HG03159 (cell line): ENCODE measurements at regions not wholly inside any gene's neighbourhood (a gene's known extent, or its start where the extent isn't known, plus 50 kb on each side); places are given as distances from the start of the nearest gene placed in this dataset.

ENCODE experiments used
- ATAC-seq: cut with Tn5 transposase; IDR thresholded peaks from one replicate; pipeline ENCODE4 v1.9.1; 2021; ENCODE audit warnings: mild to moderate bottlenecking, moderate library complexity; ENCODE audit not compliant: unreplicated experiment

GRCh38 chr13:61470786-61471185, 55.1 kb upstream of the PCDH20 start:
- no peak for ATAC-seq

GRCh38 chr13:61466280-61466679, 50.6 kb upstream of the PCDH20 start:
- ATAC-seq = no peak
